Lower leg skin (tissue), 3 donors: ENCODE measurements at regions not wholly inside any gene's neighbourhood (a gene's known extent, or its start where the extent isn't known, plus 50 kb on each side); places are given as distances from the start of the nearest gene placed in this dataset.

Experiments
- POLR2A ChIP-seq, 2 donors: fragments of 450-650 bp; IDR thresholded peaks; one replicate each; pipeline ENCODE4 v1.6.1; 2016 to 2017; ENCODE audit warnings: antibody characterized with exemption in 2 of 2, mild to moderate bottlenecking in 1 of 2, moderate library complexity in 1 of 2
- TF ChIP-seq, protein P1 (sequence below), 3 donors: fragments of 450-650 bp; IDR thresholded peaks; one replicate each; pipeline ENCODE4 v1.5.1; 2016; ENCODE audit warnings: antibody characterized with exemption in 3 of 3, mild to moderate bottlenecking in 3 of 3, moderate library complexity in 2 of 3

- TF ChIP-seq, protein P1, sequence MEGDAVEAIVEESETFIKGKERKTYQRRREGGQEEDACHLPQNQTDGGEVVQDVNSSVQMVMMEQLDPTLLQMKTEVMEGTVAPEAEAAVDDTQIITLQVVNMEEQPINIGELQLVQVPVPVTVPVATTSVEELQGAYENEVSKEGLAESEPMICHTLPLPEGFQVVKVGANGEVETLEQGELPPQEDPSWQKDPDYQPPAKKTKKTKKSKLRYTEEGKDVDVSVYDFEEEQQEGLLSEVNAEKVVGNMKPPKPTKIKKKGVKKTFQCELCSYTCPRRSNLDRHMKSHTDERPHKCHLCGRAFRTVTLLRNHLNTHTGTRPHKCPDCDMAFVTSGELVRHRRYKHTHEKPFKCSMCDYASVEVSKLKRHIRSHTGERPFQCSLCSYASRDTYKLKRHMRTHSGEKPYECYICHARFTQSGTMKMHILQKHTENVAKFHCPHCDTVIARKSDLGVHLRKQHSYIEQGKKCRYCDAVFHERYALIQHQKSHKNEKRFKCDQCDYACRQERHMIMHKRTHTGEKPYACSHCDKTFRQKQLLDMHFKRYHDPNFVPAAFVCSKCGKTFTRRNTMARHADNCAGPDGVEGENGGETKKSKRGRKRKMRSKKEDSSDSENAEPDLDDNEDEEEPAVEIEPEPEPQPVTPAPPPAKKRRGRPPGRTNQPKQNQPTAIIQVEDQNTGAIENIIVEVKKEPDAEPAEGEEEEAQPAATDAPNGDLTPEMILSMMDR (IDR thresholded peaks at IDR 0.05), result no peak
- TF ChIP-seq POLR2A (IDR thresholded peaks at IDR 0.05), result no peak
Observed at GRCh38 chr7:24500599-24500998, 72.7 kb upstream of the PALS2 start.
